ENCODE measurements at regions not wholly inside any gene's neighbourhood (a gene's known extent, or its start where the extent isn't known, plus 50 kb on each side); places are given as distances from the start of the nearest gene placed in this dataset.
"Not testable (repeated sequence)": the region's sequence is repeated elsewhere in the genome, so short reads cannot be mapped to it uniquely, and the experiment has no call there.

- no peak overlapping the region for H3K4me3 ChIP-seq (ENCODE audit: low read depth, low read length)
These were observed 83.8 kb upstream of the BCHE start for GRCh38 chr3:165920984-165921383.

GRCh38 chr3:165919284-165919683 lies 82.1 kb upstream of the BCHE start:
- Histone ChIP-seq H3K36me3 (no peaks in the 10 kb centered on the region), H3K9me3 (no peaks in the 10 kb centered on the region), H3K4me1 (no peaks in the 10 kb centered on the region), H3K4me3 (ENCODE audit: low read depth, low read length) (no peak overlapping the region), H3K27me3 (no peaks in the 10 kb centered on the region)
- no peak for TF ChIP-seq CTCF (IDR thresholded peaks at IDR 0.05; ENCODE audit: low read depth, low read length)
- DNase-seq: no peak

More at GRCh38 chr3:165920984-165921383, 83.8 kb upstream of the BCHE start:
- Histone ChIP-seq H3K9me3 (no peaks in the 10 kb centered on the region), H3K27me3 (no peaks in the 10 kb centered on the region), H3K36me3 (no peaks in the 10 kb centered on the region), H3K4me1 (no peaks in the 10 kb centered on the region)
- no peak for DNase-seq
- no peak for TF ChIP-seq CTCF (IDR thresholded peaks at IDR 0.05; ENCODE audit: low read depth, low read length)

GRCh38 chr3:165918657-165918979 lies 81.4 kb upstream of the BCHE start:
- Histone ChIP-seq H3K4me3 (ENCODE audit: low read depth, low read length) (no peak overlapping the region), H3K27me3 (no peaks in the 10 kb centered on the region), H3K9me3 (no peaks in the 10 kb centered on the region), H3K4me1 (no peaks in the 10 kb centered on the region), H3K36me3 (no peaks in the 10 kb centered on the region)
- DNase-seq: peak; percentile 13
- TF ChIP-seq CTCF (IDR thresholded peaks at IDR 0.05; ENCODE audit: low read depth, low read length): no peak

- not testable (repeated sequence) for H3K4me3 ChIP-seq (ENCODE audit: low read depth, low read length); H3K9me3 ChIP-seq; H3K4me1 ChIP-seq; H3K27me3 ChIP-seq; H3K36me3 ChIP-seq; DNase-seq
These were observed 80.9 kb upstream of the BCHE start for GRCh38 chr3:165917938-165918656.

GRCh38 chr3:165915104-165915503 lies 77.9 kb upstream of the BCHE start:
- not testable (repeated sequence) for DNase-seq; H3K4me1 ChIP-seq; H3K4me3 ChIP-seq (ENCODE audit: low read depth, low read length); H3K27me3 ChIP-seq; H3K36me3 ChIP-seq; H3K9me3 ChIP-seq

GRCh38 chr3:165903885-165904630 lies 66.8 kb upstream of the BCHE start:
- Histone ChIP-seq H3K36me3 (no peaks in the 10 kb centered on the region), H3K4me1 (no peaks in the 10 kb centered on the region), H3K4me3 (ENCODE audit: low read depth, low read length) (no peak overlapping the region), H3K9me3 (no peaks in the 10 kb centered on the region), H3K27me3 (no peaks in the 10 kb centered on the region)
- no peak for TF ChIP-seq CTCF (IDR thresholded peaks at IDR 0.05; ENCODE audit: low read depth, low read length)
- DNase-seq: no peak

- TF ChIP-seq CTCF (IDR thresholded peaks at IDR 0.05; ENCODE audit: low read depth, low read length): no peak
- Histone ChIP-seq H3K36me3 (no peaks in the 10 kb centered on the region), H3K27me3 (no peaks in the 10 kb centered on the region), H3K4me1 (no peaks in the 10 kb centered on the region), H3K4me3 (ENCODE audit: low read depth, low read length) (no peak overlapping the region), H3K9me3 (no peaks in the 10 kb centered on the region)
- DNase-seq: no peak
These were observed 61.8 kb upstream of the BCHE start for GRCh38 chr3:165899066-165899465.

All from BE2C (cell line).